Thyroid gland (tissue), 4 donors: ENCODE measurements at regions not wholly inside any gene's neighbourhood (a gene's known extent, or its start where the extent isn't known, plus 50 kb on each side); places are given as distances from the start of the nearest gene placed in this dataset.
"Not testable (repeated sequence)": the region's sequence is repeated elsewhere in the genome, so short reads cannot be mapped to it uniquely, and the experiment has no call there.

Source experiments
- DNase-seq, 2 donors: peaks; one replicate each; pipeline ENCODE4 v3.0.0-alpha.2; 2019
- H3K27ac ChIP-seq, 3 donors: fragments of 200-600 bp; sonication (generic); 1 replicate in 2 of 3; 2 replicates in 1 of 3; pipeline ENCODE4 v1.5.1; 2016 to 2019; ENCODE audit warnings: mild to moderate bottlenecking in 1 of 3, moderate library complexity in 1 of 3
- H3K27me3 ChIP-seq: fragments of 200-600 bp; sonication (generic); one replicate; pipeline ENCODE4 v1.5.1; 2019
- H3K36me3 ChIP-seq, 2 donors: fragments of 200-600 bp; sonication (generic); one replicate each; pipeline ENCODE4 v1.5.1; 2016 to 2019
- H3K4me1 ChIP-seq, 2 donors: fragments of 200-600 bp; sonication (generic); one replicate each; pipeline ENCODE4 v1.5.1; 2017 to 2019
- H3K4me3 ChIP-seq, 3 donors: fragments of 200-600 bp; sonication (generic); replicated peaks in 1 of 3; 1 replicate in 2 of 3; 2 replicates in 1 of 3; pipeline ENCODE4 v1.5.1; 2016; ENCODE audit warnings: mild to moderate bottlenecking in 1 of 3
- H3K9me3 ChIP-seq: fragments of 200-600 bp; sonication (generic); one replicate; pipeline ENCODE4 v1.5.1; 2017
- CTCF ChIP-seq, 6 experiments: fragments of 200-600 bp in 3 of 6; fragments of 450-650 bp in 3 of 6; sonication (generic) in 3 of 6; IDR thresholded peaks; one replicate each; pipeline ENCODE4 v1.5.1; 2016 to 2019; ENCODE audit warnings: antibody characterized with exemption in 6 of 6, mild to moderate bottlenecking in 2 of 6, inconsistent platforms in 1 of 6, moderate library complexity in 1 of 6
- POLR2A ChIP-seq, 2 donors: fragments of 450-650 bp; IDR thresholded peaks; one replicate each; pipeline ENCODE4 v1.6.1; 2017; ENCODE audit warnings: antibody characterized with exemption in 2 of 2, mild to moderate bottlenecking in 2 of 2, moderate library complexity in 1 of 2
- WGBS, 2 donors: methylation state at CpG; one replicate each; pipeline ENCODE4 v1.1.5; 2017; 5-methylcytosine and 5-hydroxymethylcytosine counted together
- intact Hi-C: fragments of 100-400 bp; cut with DNase I; formaldehyde crosslinking; loops from one replicate; pipeline ENCODE4 v1.15.1; 2023

- H3K27ac ChIP-seq, intact Hi-C loops, H3K9me3 ChIP-seq, DNase-seq, H3K27me3 ChIP-seq, H3K4me3 ChIP-seq, H3K36me3 ChIP-seq, H3K4me1 ChIP-seq: not testable (repeated sequence)
- 82 to 85% methylated on average over 4 of the region's 4 CpGs for WGBS, 2 donors
Measured at GRCh38 chr16:22611128-22611527, 100.4 kb downstream of the NPIPB5 start.

- H3K27me3 ChIP-seq, result no peaks in the 10 kb centered on the region
- intact Hi-C loops, result no loop called here
Measured at GRCh38 chr16:22614271-22614947, 103.7 kb downstream of the NPIPB5 start.

GRCh38 chr16:22618842-22619241, 108.2 kb downstream of the NPIPB5 start:
- Histone ChIP-seq H3K36me3 (no peaks in the 10 kb centered on the region), H3K27me3 (no peaks in the 10 kb centered on the region), H3K27ac (no peak overlapping the region), H3K4me3 (no peak overlapping the region), H3K4me1 (no peaks in the 10 kb centered on the region), H3K9me3 (no peaks in the 10 kb centered on the region)
- intact Hi-C loops, result no loop called here
- no peak for DNase-seq
- TF ChIP-seq CTCF (IDR thresholded peaks at IDR 0.05) (no peak), POLR2A (IDR thresholded peaks at IDR 0.05) (no peak)
- 82 to 85% methylated on average over 5 of the region's 5 CpGs for WGBS, 2 donors

More at GRCh38 chr16:22614271-22614947, 103.7 kb downstream of the NPIPB5 start:
- no peak for DNase-seq
- Histone ChIP-seq H3K9me3 (no peaks in the 10 kb centered on the region), H3K36me3 (no peaks in the 10 kb centered on the region), H3K27ac (no peak overlapping the region), H3K4me3 (no peak overlapping the region), H3K4me1 (no peaks in the 10 kb centered on the region)
- 75 to 80% methylated on average over 6 of the region's 6 CpGs for WGBS, 2 donors
- TF ChIP-seq POLR2A (IDR thresholded peaks at IDR 0.05), result no peak
- no peak for TF ChIP-seq CTCF (IDR thresholded peaks at IDR 0.05)

DNA sequence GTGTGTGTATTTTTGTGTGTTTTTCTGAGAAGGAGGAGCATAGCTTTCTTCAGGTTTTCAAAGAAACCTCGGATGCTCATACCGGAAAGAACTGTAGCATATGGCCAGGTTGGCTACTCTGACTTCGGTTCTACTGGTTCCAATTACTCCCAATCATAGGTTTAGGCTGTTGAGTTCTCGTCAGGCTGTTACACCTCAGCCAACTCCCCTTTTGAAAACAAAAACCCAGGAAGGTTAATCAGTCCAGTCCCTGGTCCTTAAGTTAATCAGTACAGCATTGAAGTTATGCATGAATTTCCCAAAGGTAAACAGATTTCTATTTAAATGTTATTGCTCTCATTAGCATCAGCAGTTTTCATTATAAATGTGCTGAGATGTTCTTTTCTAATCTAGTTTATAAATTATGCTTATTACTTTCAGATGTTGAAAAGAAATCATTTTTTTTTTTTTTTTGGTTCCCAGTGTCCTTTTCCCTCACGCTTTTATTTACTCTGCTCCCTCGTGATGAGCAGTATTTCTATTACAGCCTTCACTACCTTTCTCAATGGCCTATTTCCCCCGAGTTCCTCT, 111.0 kb downstream of the NPIPB5 start:
- DNase-seq, result no peak
- H3K9me3 ChIP-seq, result no peaks in the 10 kb centered on the region
- no peak overlapping the region for H3K27ac ChIP-seq
- no peaks in the 10 kb centered on the region for H3K27me3 ChIP-seq
- WGBS, 2 donors, result 46 to 57% methylated on average over 7 of the region's 7 CpGs
- TF ChIP-seq CTCF (IDR thresholded peaks at IDR 0.05) (no peak), POLR2A (IDR thresholded peaks at IDR 0.05) (no peak)
- H3K36me3 ChIP-seq, result no peaks in the 10 kb centered on the region
- H3K4me3 ChIP-seq, result no peak overlapping the region
- intact Hi-C loops, result no loop called here
- no peaks in the 10 kb centered on the region for H3K4me1 ChIP-seq

- WGBS, 2 donors, result 76 to 82% methylated on average over 5 of the region's 5 CpGs
- DNase-seq, result no peak
- Histone ChIP-seq H3K9me3 (no peaks in the 10 kb centered on the region), H3K4me3 (no peak overlapping the region), H3K4me1 (no peaks in the 10 kb centered on the region), H3K27me3 (no peaks in the 10 kb centered on the region), H3K36me3 (no peaks in the 10 kb centered on the region), H3K27ac (no peak overlapping the region)
- intact Hi-C loops, result no loop called here
- TF ChIP-seq POLR2A (IDR thresholded peaks at IDR 0.05) (no peak), CTCF (IDR thresholded peaks at IDR 0.05) (no peak)
Measured at GRCh38 chr16:22622703-22623102, 112.0 kb downstream of the NPIPB5 start.
